HepG2 (cell line): ENCODE measurements at regions not wholly inside any gene's neighbourhood (a gene's known extent, or its start where the extent isn't known, plus 50 kb on each side); places are given as distances from the start of the nearest gene placed in this dataset.

Experiments used
- ATF4 ChIP-seq, 2 experiments: fragments of 450-650 bp in 1 of 2; sonication (generic) in 1 of 2; formaldehyde crosslinking; IDR thresholded peaks; 2 replicates each; pipeline versions ENCODE4 v1.5.0 to v1.8.0; 2020 to 2022; ENCODE audit warnings: mild to moderate bottlenecking in 1 of 2, missing genetic modification reagents in 1 of 2
- CTCF ChIP-seq: sonication (generic); formaldehyde crosslinking; IDR thresholded peaks from 2 replicates; pipeline ENCODE4 v1.5.0; 2020; ENCODE audit warnings: mild to moderate bottlenecking, missing genetic modification reagents, moderate library complexity
- HOMEZ ChIP-seq: IDR thresholded peaks from 2 replicates; pipeline ENCODE4 v1.6.1; 2016; ENCODE audit warnings: low read depth
- KDM5A ChIP-seq: fragments of 200-600 bp; sonication (generic); IDR thresholded peaks from 2 replicates; pipeline ENCODE4 v1.7.0; 2018; ENCODE audit warnings: antibody characterized with exemption, mild to moderate bottlenecking, low read length, borderline replicate concordance
- MEF2D ChIP-seq: sonication (generic); formaldehyde crosslinking; IDR thresholded peaks from 2 replicates; pipeline ENCODE4 v1.5.1; 2020; ENCODE audit warnings: mild to moderate bottlenecking, missing genetic modification reagents
- POLR2AphosphoS2 ChIP-seq: IDR thresholded peaks from 2 replicates; pipeline ENCODE4 v1.6.1; 2011; ENCODE audit warnings: low read depth, low read length, improper control_type of control experiment
- POLR2AphosphoS5 ChIP-seq: IDR thresholded peaks from 2 replicates; pipeline ENCODE4 v1.6.1; 2012; ENCODE audit warnings: low read depth, low read length
- TERF1 ChIP-seq: sonication (generic); formaldehyde crosslinking; IDR thresholded peaks from 2 replicates; pipeline ENCODE4 v1.8.0; 2022; ENCODE audit warnings: mild to moderate bottlenecking, missing genetic modification reagents, moderate library complexity
- TFE3 ChIP-seq: IDR thresholded peaks from 2 replicates; pipeline ENCODE4 v1.6.1; 2016
- UBTF ChIP-seq: sonication (generic); formaldehyde crosslinking; IDR thresholded peaks from 2 replicates; pipeline ENCODE4 v1.4.0; 2020; ENCODE audit warnings: mild to moderate bottlenecking, missing genetic modification reagents
- ZNF24 ChIP-seq: fragments of 450-650 bp; IDR thresholded peaks from 2 replicates; pipeline ENCODE4 v1.6.1; 2017; ENCODE audit warnings: antibody characterized with exemption, mild to moderate bottlenecking
- ZNF318 ChIP-seq: sonication (generic); formaldehyde crosslinking; IDR thresholded peaks from 2 replicates; pipeline ENCODE4 v1.4.0; 2020; ENCODE audit warnings: mild to moderate bottlenecking, missing genetic modification reagents
- ZNF652 ChIP-seq: IDR thresholded peaks from 2 replicates; pipeline ENCODE4 v1.6.1; 2016; ENCODE audit warnings: low read depth, borderline replicate concordance
- ZNF839 ChIP-seq: sonication (generic); formaldehyde crosslinking; IDR thresholded peaks from 2 replicates; pipeline ENCODE4 v1.4.0; 2020; ENCODE audit warnings: missing genetic modification reagents, mild to moderate bottlenecking, borderline replicate concordance

- no peak for TF ChIP-seq ZNF24
- no peak for TF ChIP-seq UBTF (CRISPR knock-in tag)
- no peak for TF ChIP-seq ATF4 (CRISPR knock-in tag; IDR thresholded peaks at IDR 0.05)
- TF ChIP-seq POLR2AphosphoS2, result no peak
- no peak for TF ChIP-seq TERF1
- no peak for TF ChIP-seq CTCF (CRISPR knock-in tag)
- TF ChIP-seq TFE3 (CRISPR knock-in tag), result no peak
- no peak for TF ChIP-seq HOMEZ (CRISPR knock-in tag)
- no peak for TF ChIP-seq KDM5A
- TF ChIP-seq ZNF652 (CRISPR knock-in tag), result no peak
- no peak for TF ChIP-seq ZNF318
- TF ChIP-seq ZNF839 (CRISPR knock-in tag), result no peak
- TF ChIP-seq MEF2D (CRISPR knock-in tag), result no peak
- no peak for TF ChIP-seq POLR2AphosphoS5
Measured at GRCh38 chr9:91017245-91017644, 215.6 kb downstream of the SYK start.
